Smooth muscle cell (in vitro differentiated cells): ENCODE measurements at regions not wholly inside any gene's neighbourhood (a gene's known extent, or its start where the extent isn't known, plus 50 kb on each side); places are given as distances from the start of the nearest gene placed in this dataset.

Experiments
- DNase-seq: peaks from one replicate; lab custom pipeline; 2025; ENCODE audit not compliant: unreplicated experiment; lab: John Stamatoyannopoulos, UW
- H2AFZ ChIP-seq: fragments of 200-600 bp; sonication (generic); 2 replicates; pipeline ENCODE4 v1.6.0; 2016; ENCODE audit warnings: antibody characterized with exemption, low read depth, mild to moderate bottlenecking
- H3F3A ChIP-seq: fragments of 200-600 bp; sonication (generic); 2 replicates; pipeline ENCODE4 v1.6.0; 2017; ENCODE audit warnings: antibody characterized with exemption, low read depth
- H3K27ac ChIP-seq: fragments of 200-600 bp; sonication (generic); 2 replicates; pipeline ENCODE4 v1.5.1; 2016; ENCODE audit warnings: low read depth, mild to moderate bottlenecking
- H3K27me3 ChIP-seq: fragments of 200-600 bp; sonication (generic); 2 replicates; pipeline ENCODE4 v1.6.1; 2016; ENCODE audit warnings: low read depth, mild to moderate bottlenecking
- H3K36me3 ChIP-seq: fragments of 200-600 bp; sonication (generic); 2 replicates; pipeline ENCODE4 v1.5.1; 2016; ENCODE audit warnings: low read depth
- H3K4me1 ChIP-seq: fragments of 200-600 bp; sonication (generic); 2 replicates; pipeline ENCODE4 v1.5.1; 2016; ENCODE audit warnings: low read depth
- H3K4me2 ChIP-seq: fragments of 200-600 bp; sonication (generic); 2 replicates; pipeline ENCODE4 v1.6.0; 2016; ENCODE audit warnings: mild to moderate bottlenecking
- H3K4me3 ChIP-seq: fragments of 200-600 bp; sonication (generic); 2 replicates; pipeline ENCODE4 v1.5.1; 2016; ENCODE audit warnings: mild to moderate bottlenecking
- H3K79me2 ChIP-seq: fragments of 200-600 bp; sonication (generic); 2 replicates; pipeline ENCODE4 v1.6.0; 2016; ENCODE audit warnings: low read depth, mild to moderate bottlenecking
- H3K9ac ChIP-seq: fragments of 200-600 bp; sonication (generic); 2 replicates; pipeline ENCODE4 v1.6.0; 2016; ENCODE audit warnings: low read depth
- H3K9me3 ChIP-seq: fragments of 200-600 bp; sonication (generic); replicated peaks from 2 replicates; pipeline ENCODE4 v1.5.1; 2016; ENCODE audit warnings: low read depth
- H4K20me1 ChIP-seq: fragments of 200-600 bp; sonication (generic); 2 replicates; pipeline ENCODE4 v1.6.0; 2016; ENCODE audit warnings: low read depth
- WGBS: methylation state at CpG from one replicate; pipeline ENCODE4 v1.1.7; 2016; ENCODE audit warnings: low lambda C conversion rate; 5-methylcytosine and 5-hydroxymethylcytosine counted together
- TF ChIP-seq, protein P1 (sequence below): fragments of 200-600 bp; sonication (generic); IDR thresholded peaks from 2 replicates; pipeline ENCODE4 v1.5.1; 2017; ENCODE audit warnings: borderline replicate concordance, mild to moderate bottlenecking, antibody characterized with exemption; ENCODE audit not compliant: insufficient read depth, poor library complexity, severe bottlenecking

DNA sequence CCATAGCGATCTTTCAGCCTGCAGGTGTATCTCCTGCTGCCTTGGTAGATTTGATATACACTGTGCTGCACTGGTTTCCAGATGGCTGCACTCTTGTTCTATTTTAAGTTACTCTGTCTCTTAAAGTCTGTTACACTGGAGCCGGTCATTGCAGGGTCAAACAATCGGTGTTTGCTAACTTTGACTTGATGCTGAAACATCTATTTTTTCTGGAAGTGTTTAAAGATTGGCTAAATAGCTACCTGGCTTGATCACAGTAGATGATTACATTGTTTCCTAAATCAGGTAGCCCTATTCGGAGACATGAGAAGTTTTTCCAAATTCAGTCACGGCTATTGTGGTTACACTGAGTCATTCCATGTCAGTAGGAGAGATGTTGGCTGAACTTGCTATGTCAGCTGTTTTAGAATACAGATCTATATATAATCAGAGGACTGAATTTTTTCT lies 574.8 kb downstream of the ETV1 start:
- WGBS = 78% methylated on average over 5 of the region's 5 CpGs
- DNase-seq = no peak

DNA sequence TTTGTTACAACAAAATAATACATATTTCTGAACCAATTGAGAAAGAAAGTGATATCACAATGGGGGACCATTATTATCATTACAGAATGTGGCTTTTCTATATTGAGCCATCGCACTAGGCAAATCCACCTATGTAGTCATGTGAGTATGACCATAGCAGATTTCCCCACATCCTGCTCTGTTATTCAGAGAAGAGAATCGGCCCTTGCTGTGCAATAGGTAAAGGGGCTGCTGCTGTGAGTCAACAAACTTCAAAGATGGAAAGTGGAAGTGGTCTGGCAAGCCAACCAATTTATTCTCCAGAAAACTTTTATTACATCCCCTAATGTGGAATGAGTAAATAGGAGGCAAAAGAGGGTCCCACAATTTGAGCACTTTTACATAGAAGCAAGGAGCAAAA lies 573.4 kb downstream of the ETV1 start:
- no peaks in the 10 kb centered on the region for H3K79me2 ChIP-seq
- H4K20me1 ChIP-seq = no peaks in the 10 kb centered on the region
- peaks cover 4% of the 10 kb centered on the region for H3K9me3 ChIP-seq
- no peak overlapping the region for H3K27ac ChIP-seq
- H3K4me1 ChIP-seq = no peaks in the 10 kb centered on the region
- H3F3A ChIP-seq = no peaks in the 10 kb centered on the region
- DNase-seq = no peak
- no peaks in the 10 kb centered on the region for H3K27me3 ChIP-seq
- no peak overlapping the region for H3K4me3 ChIP-seq
- no peaks in the 10 kb centered on the region for H3K36me3 ChIP-seq
- WGBS = 90% methylated on average over 2 of the region's 2 CpGs
- no peak overlapping the region for H3K4me2 ChIP-seq
- no peak overlapping the region for H3K9ac ChIP-seq
- TF ChIP-seq, protein P1, sequence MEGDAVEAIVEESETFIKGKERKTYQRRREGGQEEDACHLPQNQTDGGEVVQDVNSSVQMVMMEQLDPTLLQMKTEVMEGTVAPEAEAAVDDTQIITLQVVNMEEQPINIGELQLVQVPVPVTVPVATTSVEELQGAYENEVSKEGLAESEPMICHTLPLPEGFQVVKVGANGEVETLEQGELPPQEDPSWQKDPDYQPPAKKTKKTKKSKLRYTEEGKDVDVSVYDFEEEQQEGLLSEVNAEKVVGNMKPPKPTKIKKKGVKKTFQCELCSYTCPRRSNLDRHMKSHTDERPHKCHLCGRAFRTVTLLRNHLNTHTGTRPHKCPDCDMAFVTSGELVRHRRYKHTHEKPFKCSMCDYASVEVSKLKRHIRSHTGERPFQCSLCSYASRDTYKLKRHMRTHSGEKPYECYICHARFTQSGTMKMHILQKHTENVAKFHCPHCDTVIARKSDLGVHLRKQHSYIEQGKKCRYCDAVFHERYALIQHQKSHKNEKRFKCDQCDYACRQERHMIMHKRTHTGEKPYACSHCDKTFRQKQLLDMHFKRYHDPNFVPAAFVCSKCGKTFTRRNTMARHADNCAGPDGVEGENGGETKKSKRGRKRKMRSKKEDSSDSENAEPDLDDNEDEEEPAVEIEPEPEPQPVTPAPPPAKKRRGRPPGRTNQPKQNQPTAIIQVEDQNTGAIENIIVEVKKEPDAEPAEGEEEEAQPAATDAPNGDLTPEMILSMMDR = no peak
- no peak overlapping the region for H2AFZ ChIP-seq

More for the DNA sequence above, 574.8 kb downstream of the ETV1 start:
- H3K4me3 ChIP-seq = no peak overlapping the region
- H3K9me3 ChIP-seq = peaks cover 4% of the 10 kb centered on the region
- H3K36me3 ChIP-seq = no peaks in the 10 kb centered on the region
- H3K27ac ChIP-seq = no peak overlapping the region
- no peaks in the 10 kb centered on the region for H3K4me1 ChIP-seq
- no peak overlapping the region for H3K4me2 ChIP-seq
- H3K79me2 ChIP-seq = no peaks in the 10 kb centered on the region
- no peak overlapping the region for H2AFZ ChIP-seq
- H3K9ac ChIP-seq = no peak overlapping the region
- no peaks in the 10 kb centered on the region for H4K20me1 ChIP-seq
- no peaks in the 10 kb centered on the region for H3F3A ChIP-seq
- TF ChIP-seq, protein P1 = no peak
- no peaks in the 10 kb centered on the region for H3K27me3 ChIP-seq

DNA sequence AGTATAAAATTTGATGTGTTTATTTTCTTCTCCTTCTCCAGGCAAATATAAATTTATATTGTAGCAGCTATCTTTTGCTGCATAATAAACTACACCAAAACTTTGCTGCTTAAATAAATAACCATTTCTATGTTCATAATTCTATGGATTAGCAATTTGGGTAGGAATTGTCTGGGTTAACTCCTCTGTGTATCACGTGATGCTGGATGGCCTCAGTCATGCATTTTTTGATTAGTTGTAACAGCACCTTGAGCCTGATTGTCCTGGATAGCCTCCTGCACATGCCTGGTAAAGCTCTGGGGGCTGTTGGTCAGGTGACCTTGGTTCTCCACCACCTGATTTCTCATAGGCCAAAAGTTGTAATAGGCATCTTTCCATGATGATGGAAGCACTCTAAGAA lies 572.9 kb downstream of the ETV1 start:
- Histone ChIP-seq H3K9me3 (peaks cover 4% of the 10 kb centered on the region), H3K4me1 (no peaks in the 10 kb centered on the region), H2AFZ (no peak overlapping the region), H3K4me3 (no peak overlapping the region), H3K4me2 (no peak overlapping the region), H3K9ac (no peak overlapping the region), H3K27me3 (no peaks in the 10 kb centered on the region), H3K27ac (no peak overlapping the region), H3F3A (no peaks in the 10 kb centered on the region), H3K36me3 (no peaks in the 10 kb centered on the region), H4K20me1 (no peaks in the 10 kb centered on the region), H3K79me2 (no peaks in the 10 kb centered on the region)
- DNase-seq = no peak
- TF ChIP-seq, protein P1 = no peak
- 88% methylated on average over 1 of the region's 1 CpG for WGBS

DNA sequence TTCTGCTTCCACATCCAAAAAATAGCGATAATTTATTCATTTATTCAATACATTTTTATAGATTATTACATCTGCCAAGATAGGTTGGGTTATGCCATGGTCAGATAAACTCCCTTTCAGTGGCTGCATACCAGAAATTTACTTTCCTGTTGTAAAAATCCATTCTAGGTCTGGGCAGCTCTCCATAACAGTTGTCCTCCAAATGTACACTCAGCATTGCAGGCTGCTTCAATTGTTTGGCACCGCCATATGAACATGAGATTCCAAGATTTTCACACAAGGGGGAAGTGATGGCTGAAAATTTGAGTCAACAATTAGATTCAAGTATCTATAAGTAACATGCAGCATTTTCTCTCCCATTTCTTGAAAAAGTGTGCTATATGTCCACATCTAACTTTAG lies 568.7 kb downstream of the ETV1 start:
- Histone ChIP-seq H3F3A (no peaks in the 10 kb centered on the region), H3K27ac (no peak overlapping the region), H3K4me1 (no peaks in the 10 kb centered on the region), H3K79me2 (no peaks in the 10 kb centered on the region), H4K20me1 (no peaks in the 10 kb centered on the region), H3K9ac (no peak overlapping the region), H2AFZ (no peak overlapping the region), H3K9me3 (peaks cover 4% of the 10 kb centered on the region), H3K4me3 (no peak overlapping the region), H3K36me3 (no peaks in the 10 kb centered on the region), H3K27me3 (no peaks in the 10 kb centered on the region), H3K4me2 (no peak overlapping the region)
- TF ChIP-seq, protein P1 = no peak
- 95% methylated on average over 2 of the region's 2 CpGs for WGBS
- no peak for DNase-seq
